ENCODE measurements at regions not wholly inside any gene's neighbourhood (a gene's known extent, or its start where the extent isn't known, plus 50 kb on each side); places are given as distances from the start of the nearest gene placed in this dataset.

- H2AFZ ChIP-seq (ENCODE audit: low read length) = no peak overlapping the region
- no peak overlapping the region for H3K27ac ChIP-seq (ENCODE audit: low read depth, low read length)
- POLR2A ChIA-PET (ENCODE audit: partially characterized antibody) = no interaction called here
- CTCF ChIA-PET (ENCODE audit: partially characterized antibody) = interaction anchor here (0.8 to 2.3 kb wide), 9 partner anchors 10 to 279 kb away, joined by 3 to 14 read pairs (median 4); partner anchors contain the start of gene SLC25A48
- no peak overlapping the region for H2BK5ac ChIP-seq (ENCODE audit: low read depth, low read length)
- H3K4me2 ChIP-seq (ENCODE audit: insufficient read depth in 1 of 2, low read depth in 2 of 2, low read length in 2 of 2) = no peak overlapping the region
- no peak overlapping the region for H2BK15ac ChIP-seq (ENCODE audit: low read length)
- no peak overlapping the region for H2BK120ac ChIP-seq (replicated peaks; ENCODE audit: low read depth, low read length)
- H3K14ac ChIP-seq (ENCODE audit: insufficient read length) = no peak overlapping the region
- no peaks in the 10 kb centered on the region for H3K79me1 ChIP-seq (ENCODE audit: low read depth, low read length)
- H3K9me3 ChIP-seq (ENCODE audit: insufficient read depth in 2 of 2, low read depth in 1 of 2, low read length in 1 of 2) = 0 out of 4 replicates have a peak, but pooled peaks cover 8 to 11% of the 10 kb centered on the region in 2 experiments
- FAIRE-seq = no peak
- no peaks in the 10 kb centered on the region for H3K79me2 ChIP-seq (ENCODE audit: control insufficient read depth in 1 of 2, insufficient read depth in 2 of 2, low read length in 2 of 2)
- H4K5ac ChIP-seq (ENCODE audit: insufficient read length, low read depth, low read length) = no peak overlapping the region
- WGBS, 2 experiments (ENCODE audit: extremely low coverage in 1 of 2, insufficient coverage in 1 of 2, insufficient read length in 1 of 2, insufficient replicate concordance in 2 of 2, low coverage in 1 of 2, low lambda C conversion rate in 2 of 2, missing lambda C conversion rate in 1 of 2) = 62% methylated on average over 2 of the region's 2 CpGs; no CpG with 5 or more reads in 1 of the 2 experiments
- no peak overlapping the region for H4K91ac ChIP-seq (replicated peaks; ENCODE audit: insufficient read length, low read length)
- H3K4ac ChIP-seq (replicated peaks; ENCODE audit: insufficient read length, low read depth, low read length) = no peak overlapping the region
- no peak overlapping the region for H4K8ac ChIP-seq (ENCODE audit: extremely low read depth, insufficient read depth, low read length)
- H3K4me1 ChIP-seq (replicated peaks in 1 of 4; ENCODE audit: control insufficient read depth in 3 of 4, insufficient read depth in 4 of 4, low read length in 3 of 4) = no peaks in the 10 kb centered on the region
- no peak overlapping the region for H2AK5ac ChIP-seq (ENCODE audit: low read depth, low read length)
- no peaks in the 10 kb centered on the region; the same call in 1 of the 2 replicates for H3K23me2 ChIP-seq (ENCODE audit: low read depth, low read length)
- peak in 1 of 2 experiments; percentile 30 for DNase-seq (ENCODE audit: low read depth in 1 of 2, low spot score in 2 of 2)
- H3K56ac ChIP-seq (replicated peaks; ENCODE audit: insufficient read length, low read depth, low read length) = no peak overlapping the region
- no peak overlapping the region for H2BK12ac ChIP-seq (ENCODE audit: low read depth, low read length)
- no peak overlapping the region for H3K9ac ChIP-seq (replicated peaks in 1 of 4; ENCODE audit: extremely low read depth in 1 of 4, low read depth in 3 of 4, low read length in 3 of 4)
- H4K20me1 ChIP-seq (replicated peaks in 1 of 2; ENCODE audit: control insufficient read depth in 1 of 2, insufficient read depth in 2 of 2, low read length in 2 of 2) = no peaks in the 10 kb centered on the region
- H3K27me3 ChIP-seq (replicated peaks in 1 of 4; ENCODE audit: control insufficient read depth in 3 of 4, extremely low read depth in 1 of 4, insufficient read depth in 3 of 4, low read length in 3 of 4) = no peaks in the 10 kb centered on the region
- H2BK20ac ChIP-seq (ENCODE audit: low read length) = no peak overlapping the region
- H3K36me3 ChIP-seq (ENCODE audit: control insufficient read depth in 2 of 4, insufficient read depth in 4 of 4, low read length in 3 of 4) = no peaks in the 10 kb centered on the region
- no peak overlapping the region for H3K23ac ChIP-seq (ENCODE audit: insufficient read length)
- H3K18ac ChIP-seq (ENCODE audit: extremely low read depth, low read length) = no peak overlapping the region
- no peak overlapping the region for H3K4me3 ChIP-seq (ENCODE audit: extremely low read depth in 1 of 4, insufficient read depth in 2 of 4, low read depth in 3 of 4, low read length in 4 of 4)
- TF ChIP-seq SP1 (IDR thresholded peaks at IDR 0.05; ENCODE audit: low read depth, low read length) (no peak), BACH1 (IDR thresholded peaks at IDR 0.05; ENCODE audit: low read length) (no peak), CREB1 (IDR thresholded peaks at IDR 0.05) (no peak), TCF12 (IDR thresholded peaks at IDR 0.05; ENCODE audit: low read depth, low read length) (no peak), TBP (IDR thresholded peaks at IDR 0.05; ENCODE audit: low read depth, low read length) (no peak), TAF7 (optimal IDR thresholded peaks at IDR 0.05; ENCODE audit: borderline replicate concordance, low read depth, low read length) (no peak), HDAC6 (IDR thresholded peaks at IDR 0.05; ENCODE audit: low read depth, low read length) (no peak), CTBP2 (IDR thresholded peaks at IDR 0.05; ENCODE audit: borderline replicate concordance, insufficient read depth, insufficient read length, low read length) (no peak), SUZ12 (IDR thresholded peaks at IDR 0.05; ENCODE audit: low read length) (no peak), CTCF (IDR thresholded peaks at IDR 0.05; ENCODE audit: control extremely low read depth in 1 of 3, insufficient read depth in 1 of 3, low read depth in 1 of 3, low read length in 3 of 3) (no peak), CHD1 (IDR thresholded peaks at IDR 0.05; ENCODE audit: low read depth, low read length) (no peak), JUND (IDR thresholded peaks at IDR 0.05; ENCODE audit: low read length) (no peak)
Measured at GRCh38 chr5:135740475-135740874, 94.0 kb upstream of the SLC25A48 start.

Measured in H1 (cell line).